PFSK-1 (cell line): ENCODE measurements at regions not wholly inside any gene's neighbourhood (a gene's known extent, or its start where the extent isn't known, plus 50 kb on each side); places are given as distances from the start of the nearest gene placed in this dataset.
A peak's percentile ranks its signal among the peaks of the same experiment; 100 is the strongest.

Experiments used
- FOXP2 ChIP-seq: optimal IDR thresholded peaks from 2 replicates; pipeline ENCODE3; 2011; ENCODE audit warnings: borderline replicate concordance, control low read depth, inconsistent platforms; ENCODE audit not compliant: insufficient read depth; ENCODE audit errors: extremely low read length, extremely low read depth
- POLR2AphosphoS5 ChIP-seq: IDR thresholded peaks from 2 replicates; pipeline ENCODE4 v1.6.1; 2012; ENCODE audit warnings: low read depth, mild to moderate bottlenecking, control low read depth, low read length, moderate library complexity
- SIN3A ChIP-seq: IDR thresholded peaks from 2 replicates; pipeline ENCODE4 v1.6.1; 2012; ENCODE audit warnings: mild to moderate bottlenecking, low read length, moderate library complexity, borderline replicate concordance; ENCODE audit not compliant: insufficient read depth
- TAF1 ChIP-seq: IDR thresholded peaks from 2 replicates; pipeline ENCODE4 v1.6.1; 2012; ENCODE audit warnings: low read length, control low read depth, borderline replicate concordance; ENCODE audit not compliant: insufficient read depth
- TF ChIP-seq, protein P1 (sequence below), 2 experiments: IDR thresholded peaks; 2 replicates each; pipeline versions ENCODE4 v1.6.1 to v1.8.0; 2011 to 2012; ENCODE audit warnings: low read depth in 2 of 2, low read length in 2 of 2, control low read depth in 1 of 2, inconsistent platforms in 1 of 2, mild to moderate bottlenecking in 1 of 2, moderate library complexity in 1 of 2; ENCODE audit not compliant: insufficient read depth in 1 of 2

- TF ChIP-seq SIN3A = no peak
- no peak for TF ChIP-seq FOXP2
- TF ChIP-seq, protein P1, sequence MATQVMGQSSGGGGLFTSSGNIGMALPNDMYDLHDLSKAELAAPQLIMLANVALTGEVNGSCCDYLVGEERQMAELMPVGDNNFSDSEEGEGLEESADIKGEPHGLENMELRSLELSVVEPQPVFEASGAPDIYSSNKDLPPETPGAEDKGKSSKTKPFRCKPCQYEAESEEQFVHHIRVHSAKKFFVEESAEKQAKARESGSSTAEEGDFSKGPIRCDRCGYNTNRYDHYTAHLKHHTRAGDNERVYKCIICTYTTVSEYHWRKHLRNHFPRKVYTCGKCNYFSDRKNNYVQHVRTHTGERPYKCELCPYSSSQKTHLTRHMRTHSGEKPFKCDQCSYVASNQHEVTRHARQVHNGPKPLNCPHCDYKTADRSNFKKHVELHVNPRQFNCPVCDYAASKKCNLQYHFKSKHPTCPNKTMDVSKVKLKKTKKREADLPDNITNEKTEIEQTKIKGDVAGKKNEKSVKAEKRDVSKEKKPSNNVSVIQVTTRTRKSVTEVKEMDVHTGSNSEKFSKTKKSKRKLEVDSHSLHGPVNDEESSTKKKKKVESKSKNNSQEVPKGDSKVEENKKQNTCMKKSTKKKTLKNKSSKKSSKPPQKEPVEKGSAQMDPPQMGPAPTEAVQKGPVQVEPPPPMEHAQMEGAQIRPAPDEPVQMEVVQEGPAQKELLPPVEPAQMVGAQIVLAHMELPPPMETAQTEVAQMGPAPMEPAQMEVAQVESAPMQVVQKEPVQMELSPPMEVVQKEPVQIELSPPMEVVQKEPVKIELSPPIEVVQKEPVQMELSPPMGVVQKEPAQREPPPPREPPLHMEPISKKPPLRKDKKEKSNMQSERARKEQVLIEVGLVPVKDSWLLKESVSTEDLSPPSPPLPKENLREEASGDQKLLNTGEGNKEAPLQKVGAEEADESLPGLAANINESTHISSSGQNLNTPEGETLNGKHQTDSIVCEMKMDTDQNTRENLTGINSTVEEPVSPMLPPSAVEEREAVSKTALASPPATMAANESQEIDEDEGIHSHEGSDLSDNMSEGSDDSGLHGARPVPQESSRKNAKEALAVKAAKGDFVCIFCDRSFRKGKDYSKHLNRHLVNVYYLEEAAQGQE (IDR thresholded peaks at IDR 0.05; ENCODE audit: insufficient read depth in 1 of 2, low read depth in 2 of 2, low read length in 2 of 2) = no peak
- no peak for TF ChIP-seq TAF1
- no peak for TF ChIP-seq POLR2AphosphoS5
These were observed 113.7 kb upstream of the PDE10A start for GRCh38 chr6:165776691-165777090.

- TF ChIP-seq POLR2AphosphoS5 = no peak
- no peak for TF ChIP-seq TAF1
- no peak for TF ChIP-seq FOXP2
These were observed 112.7 kb upstream of the PDE10A start for GRCh38 chr6:165775721-165776120.

- TF ChIP-seq POLR2AphosphoS5 = 0 out of 2 replicates have a peak, but pooled peaks have one; percentile 45
- TF ChIP-seq SIN3A = 0 out of 2 replicates have a peak, but pooled peaks have one; percentile 63
- TF ChIP-seq, protein P1 (IDR thresholded peaks at IDR 0.05; ENCODE audit: insufficient read depth in 1 of 2, low read depth in 2 of 2, low read length in 2 of 2) = 0 out of 4 replicates have a peak, but pooled peaks of 1 of the 2 experiments have one; percentile 6
- peak; percentile 21 for TF ChIP-seq FOXP2
- TF ChIP-seq TAF1 = no peak
These were observed 112.0 kb upstream of the PDE10A start for GRCh38 chr6:165774903-165775601.

- no peak for TF ChIP-seq FOXP2
- no peak for TF ChIP-seq SIN3A
- TF ChIP-seq TAF1 = no peak
- TF ChIP-seq POLR2AphosphoS5 = no peak; the same call in 1 of the 2 replicates
- TF ChIP-seq, protein P1 (IDR thresholded peaks at IDR 0.05; ENCODE audit: insufficient read depth in 1 of 2, low read depth in 2 of 2, low read length in 2 of 2) = no peak
These were observed 107.5 kb upstream of the PDE10A start for GRCh38 chr6:165770397-165771082.

DNA sequence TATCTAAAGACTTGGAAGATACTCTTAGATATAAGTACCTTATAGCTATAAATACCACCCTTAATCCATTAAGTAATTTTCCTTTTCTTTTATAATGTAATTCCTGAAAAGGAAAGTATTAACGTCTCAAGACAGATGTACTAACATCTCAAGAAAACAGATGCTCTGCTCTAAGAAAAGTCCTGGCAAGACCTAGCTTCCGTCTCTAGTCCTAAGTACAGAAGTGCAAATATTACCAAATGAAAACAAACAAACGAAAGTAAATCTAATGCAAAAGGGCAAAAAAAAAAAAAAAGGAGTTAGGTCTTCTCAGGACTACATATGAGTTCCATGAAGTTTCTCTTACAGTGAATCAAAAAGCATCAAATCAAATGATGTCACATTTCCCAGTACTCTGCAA, 106.8 kb upstream of the PDE10A start:
- no peak for TF ChIP-seq POLR2AphosphoS5
- TF ChIP-seq FOXP2 = no peak
- TF ChIP-seq, protein P1 (IDR thresholded peaks at IDR 0.05; ENCODE audit: insufficient read depth in 1 of 2, low read depth in 2 of 2, low read length in 2 of 2) = no peak
- TF ChIP-seq TAF1 = no peak
- TF ChIP-seq SIN3A = no peak
